ENCODE measurements at regions not wholly inside any gene's neighbourhood (a gene's known extent, or its start where the extent isn't known, plus 50 kb on each side); places are given as distances from the start of the nearest gene placed in this dataset.
"Not testable (repeated sequence)": the region's sequence is repeated elsewhere in the genome, so short reads cannot be mapped to it uniquely, and the experiment has no call there.

- not testable (repeated sequence) for TF ChIP-seq CTCF, POLR2A (IDR thresholded peaks at IDR 0.05)
These were observed 100.4 kb upstream of the CCZ1B start for GRCh38 chr7:6926193-6927174.

All from thyroid gland (tissue), 4 donors.